IPS DF 4.7 (cell line): ENCODE measurements at regions not wholly inside any gene's neighbourhood (a gene's known extent, or its start where the extent isn't known, plus 50 kb on each side); places are given as distances from the start of the nearest gene placed in this dataset.
"Not testable (repeated sequence)": the region's sequence is repeated elsewhere in the genome, so short reads cannot be mapped to it uniquely, and the experiment has no call there.

ENCODE experiments used
- DNase-seq: peaks from one replicate; pipeline ENCODE4 v3.0.0-alpha.2; 2013; ENCODE audit warnings: low spot score; ENCODE audit errors: extremely low read depth

GRCh38 chr12:73906757-73907156 lies 630.9 kb upstream of the ATXN7L3B start:
- DNase-seq, result no peak

- peak; percentile 30 for DNase-seq
Observed at GRCh38 chr12:73935817-73936216, 601.8 kb upstream of the ATXN7L3B start.

- no peak for DNase-seq
Observed at GRCh38 chr12:73947326-73948026, 590.2 kb upstream of the ATXN7L3B start.

- DNase-seq, result no peak
Observed at GRCh38 chr12:73950507-73950906, 587.1 kb upstream of the ATXN7L3B start.

GRCh38 chr12:73951956-73952703 lies 585.5 kb upstream of the ATXN7L3B start:
- no peak for DNase-seq

GRCh38 chr12:73964641-73965040 lies 573.0 kb upstream of the ATXN7L3B start:
- DNase-seq, result no peak

GRCh38 chr12:73973486-73973885 lies 564.1 kb upstream of the ATXN7L3B start:
- no peak for DNase-seq

- DNase-seq, result no peak
Observed at GRCh38 chr12:73984552-73984951, 553.1 kb upstream of the ATXN7L3B start.

GRCh38 chr12:73991138-73991537 lies 546.5 kb upstream of the ATXN7L3B start:
- no peak for DNase-seq

GRCh38 chr12:73998894-73999293 lies 538.7 kb upstream of the ATXN7L3B start:
- DNase-seq, result no peak

- DNase-seq, result no peak
Observed at GRCh38 chr12:74015118-74015517, 522.5 kb upstream of the ATXN7L3B start.

GRCh38 chr12:74016324-74016723 lies 521.3 kb upstream of the ATXN7L3B start:
- not testable (repeated sequence) for DNase-seq

- DNase-seq, result no peak
Observed at GRCh38 chr12:74018849-74019248, 518.8 kb upstream of the ATXN7L3B start.

- DNase-seq, result peak; percentile 62
Observed at GRCh38 chr12:74021937-74022336, 515.7 kb upstream of the ATXN7L3B start.

GRCh38 chr12:74031045-74031444 lies 506.6 kb upstream of the ATXN7L3B start:
- DNase-seq, result no peak

- DNase-seq, result no peak
Observed at GRCh38 chr12:74033531-74033930, 504.1 kb upstream of the ATXN7L3B start.

- not testable (repeated sequence) for DNase-seq
Observed at GRCh38 chr12:74039138-74039537, 498.5 kb upstream of the ATXN7L3B start.

- DNase-seq, result no peak
Observed at GRCh38 chr12:74043343-74043742, 494.3 kb upstream of the ATXN7L3B start.

GRCh38 chr12:74049348-74049747 lies 488.3 kb upstream of the ATXN7L3B start:
- DNase-seq, result no peak

- no peak for DNase-seq
Observed at GRCh38 chr12:74051848-74052247, 485.8 kb upstream of the ATXN7L3B start.

- no peak for DNase-seq
Observed at GRCh38 chr12:74066476-74066875, 471.2 kb upstream of the ATXN7L3B start.

GRCh38 chr12:74071182-74071581 lies 466.5 kb upstream of the ATXN7L3B start:
- DNase-seq, result no peak

- no peak for DNase-seq
Observed at GRCh38 chr12:74076918-74077317, 460.7 kb upstream of the ATXN7L3B start.
